CD4-positive, alpha-beta T cell (primary cell): ENCODE measurements at regions not wholly inside any gene's neighbourhood (a gene's known extent, or its start where the extent isn't known, plus 50 kb on each side); places are given as distances from the start of the nearest gene placed in this dataset.

Experiments
- ATAC-seq: fragments of 200-7000 bp; cut with Tn5 transposase; one replicate; pipeline ENCODE4 v1.10.0; 2022; ENCODE audit warnings: mild to moderate bottlenecking; ENCODE audit not compliant: poor library complexity
- CTCF ChIA-PET: fragments of 350-600 bp; sonication (Branson Sonifier 250); formaldehyde crosslinking; loops from one replicate; lab custom pipeline; 2021; ENCODE audit warnings: antibody characterized with exemption, inconsistent platforms; lab: Charles Lee
- POLR2A ChIA-PET: fragments of 350-600 bp; sonication (Branson Sonifier 250); formaldehyde crosslinking; loops from one replicate; lab custom pipeline; 2021; ENCODE audit warnings: antibody characterized with exemption, inconsistent platforms; lab: Charles Lee
- DNase-seq, 14 experiments: peaks; one replicate each; pipeline ENCODE4 v3.0.0-alpha.2; 2013 to 2020; ENCODE audit warnings: mixed read lengths in 2 of 14
- H3K27ac ChIP-seq, 2 donors: one replicate each; pipeline versions ENCODE4 v1.5.1 to v1.7.0; 2013; ENCODE audit warnings: low read length in 2 of 2, low read depth in 1 of 2, mild to moderate bottlenecking in 1 of 2
- H3K27me3 ChIP-seq, 2 experiments: 1 replicate in 1 of 2; 2 replicates in 1 of 2; pipeline versions ENCODE4 v1.6.1 to v1.7.0; 2013; ENCODE audit warnings: low read length in 2 of 2, control low read depth in 1 of 2, mild to moderate bottlenecking in 1 of 2, moderate library complexity in 1 of 2; ENCODE audit not compliant: insufficient read depth in 2 of 2, control insufficient read depth in 1 of 2
- H3K36me3 ChIP-seq: one replicate; pipeline ENCODE4 v1.6.1; 2013; ENCODE audit warnings: low read length, control low read depth; ENCODE audit not compliant: insufficient read depth
- H3K4me1 ChIP-seq: one replicate; pipeline ENCODE4 v1.6.1; 2013; ENCODE audit warnings: low read length, control low read depth; ENCODE audit not compliant: insufficient read depth
- H3K4me3 ChIP-seq: one replicate; pipeline ENCODE4 v1.5.1; 2013; ENCODE audit warnings: mild to moderate bottlenecking, low read length, moderate library complexity
- H3K9me3 ChIP-seq, 2 experiments: 1 replicate in 1 of 2; 2 replicates in 1 of 2; pipeline versions ENCODE4 v1.6.1 to v1.7.0; 2013; ENCODE audit warnings: low read length in 2 of 2, mild to moderate bottlenecking in 2 of 2, control low read depth in 1 of 2, moderate library complexity in 1 of 2; ENCODE audit not compliant: control insufficient read depth in 1 of 2, insufficient read depth in 1 of 2
- H3K27ac Mint-ChIP-seq: one replicate; pipeline ENCODE4 v1.8.0; 2020; ENCODE audit warnings: mixed read lengths
- H3K27me3 Mint-ChIP-seq: one replicate; pipeline ENCODE4 v1.8.0; 2021; ENCODE audit warnings: mixed read lengths
- H3K36me3 Mint-ChIP-seq: one replicate; pipeline ENCODE4 v1.8.0; 2021; ENCODE audit warnings: low read depth, mixed read lengths
- H3K4me1 Mint-ChIP-seq: one replicate; pipeline ENCODE4 v1.8.0; 2021; ENCODE audit warnings: low read depth, mixed read lengths
- H3K4me3 Mint-ChIP-seq: one replicate; pipeline ENCODE4 v1.8.0; 2020; ENCODE audit warnings: mild to moderate bottlenecking, mixed read lengths
- H3K9me3 Mint-ChIP-seq: one replicate; pipeline ENCODE4 v1.8.0; 2020; ENCODE audit warnings: mixed read lengths
- intact Hi-C, 2 experiments: fragments of 100-400 bp; cut with DNase I in 1 of 2; cut with micrococcal nuclease in 1 of 2; formaldehyde crosslinking; loops; one replicate each; pipeline versions ENCODE4 v1.15.1 to v1.9.0; 2023 to 2025; cut with DNase I, micrococcal nuclease
- TF ChIP-seq, protein P1 (sequence below): fragments of 200-600 bp; IDR thresholded peaks from one replicate; pipeline ENCODE4 v1.8.0; 2022; ENCODE audit warnings: antibody characterized with exemption, mild to moderate bottlenecking

GRCh38 chr2:56803596-56803995, 619.8 kb downstream of the CCDC85A start:
- Mint-ChIP-seq H3K27ac (no peak overlapping the region), H3K9me3 (no peaks in the 10 kb centered on the region), H3K27me3 (no peaks in the 10 kb centered on the region), H3K36me3 (no peaks in the 10 kb centered on the region), H3K4me1 (no peaks in the 10 kb centered on the region), H3K4me3 (no peak overlapping the region)
- intact Hi-C loops, result no loop called here
- TF ChIP-seq, protein P1, sequence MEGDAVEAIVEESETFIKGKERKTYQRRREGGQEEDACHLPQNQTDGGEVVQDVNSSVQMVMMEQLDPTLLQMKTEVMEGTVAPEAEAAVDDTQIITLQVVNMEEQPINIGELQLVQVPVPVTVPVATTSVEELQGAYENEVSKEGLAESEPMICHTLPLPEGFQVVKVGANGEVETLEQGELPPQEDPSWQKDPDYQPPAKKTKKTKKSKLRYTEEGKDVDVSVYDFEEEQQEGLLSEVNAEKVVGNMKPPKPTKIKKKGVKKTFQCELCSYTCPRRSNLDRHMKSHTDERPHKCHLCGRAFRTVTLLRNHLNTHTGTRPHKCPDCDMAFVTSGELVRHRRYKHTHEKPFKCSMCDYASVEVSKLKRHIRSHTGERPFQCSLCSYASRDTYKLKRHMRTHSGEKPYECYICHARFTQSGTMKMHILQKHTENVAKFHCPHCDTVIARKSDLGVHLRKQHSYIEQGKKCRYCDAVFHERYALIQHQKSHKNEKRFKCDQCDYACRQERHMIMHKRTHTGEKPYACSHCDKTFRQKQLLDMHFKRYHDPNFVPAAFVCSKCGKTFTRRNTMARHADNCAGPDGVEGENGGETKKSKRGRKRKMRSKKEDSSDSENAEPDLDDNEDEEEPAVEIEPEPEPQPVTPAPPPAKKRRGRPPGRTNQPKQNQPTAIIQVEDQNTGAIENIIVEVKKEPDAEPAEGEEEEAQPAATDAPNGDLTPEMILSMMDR, result no peak
- H3K4me1 ChIP-seq, result no peaks in the 10 kb centered on the region
- no peaks in the 10 kb centered on the region for H3K36me3 ChIP-seq
- DNase-seq (no peak), ATAC-seq (no peak)
- CTCF ChIA-PET, result no interaction called here
- H3K4me3 ChIP-seq, result no peak overlapping the region
- peaks cover 0 to 4% of the 10 kb centered on the region in 2 experiments for H3K9me3 ChIP-seq
- no peaks in the 10 kb centered on the region for H3K27me3 ChIP-seq
- H3K27ac ChIP-seq, result no peak overlapping the region
- POLR2A ChIA-PET, result no interaction called here

- no peak for ATAC-seq
- Mint-ChIP-seq H3K4me1 (no peaks in the 10 kb centered on the region), H3K27me3 (no peaks in the 10 kb centered on the region), H3K4me3 (no peak overlapping the region), H3K9me3 (peaks cover 5% of the 10 kb centered on the region), H3K36me3 (no peaks in the 10 kb centered on the region), H3K27ac (no peak overlapping the region)
- no peak overlapping the region for H3K27ac ChIP-seq
- H3K9me3 ChIP-seq, result no peaks in the 10 kb centered on the region
- POLR2A ChIA-PET, result no interaction called here
- no peak overlapping the region for H3K4me3 ChIP-seq
- H3K27me3 ChIP-seq, result no peaks in the 10 kb centered on the region
- intact Hi-C loops, result no loop called here
- CTCF ChIA-PET, result no interaction called here
- H3K36me3 ChIP-seq, result no peaks in the 10 kb centered on the region
- TF ChIP-seq, protein P1, result no peak
- no peaks in the 10 kb centered on the region for H3K4me1 ChIP-seq
- no peak for DNase-seq
Measured at GRCh38 chr2:56806924-56807323, 623.1 kb downstream of the CCDC85A start.

DNA sequence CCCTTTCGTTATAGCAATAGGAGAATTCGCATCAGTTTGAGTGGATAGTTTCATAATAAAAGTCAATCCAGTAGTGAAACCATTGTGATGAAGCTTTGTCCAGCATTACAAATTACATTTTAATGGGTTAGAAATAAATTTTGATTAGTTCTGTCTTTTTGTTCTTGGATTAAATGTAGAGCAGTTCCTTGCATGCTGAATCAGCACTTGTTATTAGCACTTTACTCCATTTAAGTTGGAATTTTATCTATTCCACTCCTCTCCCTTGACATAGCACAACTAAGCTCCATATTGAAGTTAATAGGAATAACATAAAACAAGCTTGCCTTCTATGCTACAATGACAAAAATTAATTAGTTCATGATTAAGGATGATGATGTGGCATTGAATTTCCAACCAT, 624.1 kb downstream of the CCDC85A start:
- H3K4me3 Mint-ChIP-seq, result no peak overlapping the region
- TF ChIP-seq, protein P1, result no peak
- Histone ChIP-seq H3K4me3 (no peak overlapping the region), H3K4me1 (no peaks in the 10 kb centered on the region), H3K27ac (no peak overlapping the region), H3K27me3 (no peaks in the 10 kb centered on the region), H3K9me3 (no peaks in the 10 kb centered on the region), H3K36me3 (no peaks in the 10 kb centered on the region)
- CTCF ChIA-PET, result no interaction called here
- ATAC-seq, result no peak
- no peaks in the 10 kb centered on the region for H3K4me1 Mint-ChIP-seq
- no peaks in the 10 kb centered on the region for H3K27me3 Mint-ChIP-seq
- no peak overlapping the region for H3K27ac Mint-ChIP-seq
- no peaks in the 10 kb centered on the region for H3K36me3 Mint-ChIP-seq
- DNase-seq, result no peak
- intact Hi-C loops, result no loop called here
- peaks cover 5% of the 10 kb centered on the region for H3K9me3 Mint-ChIP-seq
- POLR2A ChIA-PET, result no interaction called here
